ENCODE measurements at regions not wholly inside any gene's neighbourhood (a gene's known extent, or its start where the extent isn't known, plus 50 kb on each side); places are given as distances from the start of the nearest gene placed in this dataset.

- DNase-seq (no peak), ATAC-seq (ENCODE audit: poor library complexity) (no peak)
- H3K36me3 Mint-ChIP-seq (ENCODE audit: low read depth), result no peaks in the 10 kb centered on the region
- no peak for TF ChIP-seq CTCF (IDR thresholded peaks at IDR 0.05)
- H3K27ac ChIP-seq (ENCODE audit: low read depth in 1 of 2, low read length in 2 of 2), result no peak overlapping the region
- H3K27me3 ChIP-seq (ENCODE audit: control insufficient read depth in 1 of 2, insufficient read depth in 2 of 2, low read length in 2 of 2), result no peaks in the 10 kb centered on the region
- H3K4me1 ChIP-seq (ENCODE audit: insufficient read depth, low read length), result no peaks in the 10 kb centered on the region
- peaks cover 3% of the 10 kb centered on the region for H3K9me3 Mint-ChIP-seq
- no peak overlapping the region for H3K4me3 ChIP-seq (ENCODE audit: low read length)
- H3K27me3 Mint-ChIP-seq, result no peaks in the 10 kb centered on the region
- ChIA-PET CTCF (no interaction called here), POLR2A (no interaction called here)
- no peak overlapping the region for H3K4me3 Mint-ChIP-seq
- no peak overlapping the region for H3K27ac Mint-ChIP-seq
- H3K36me3 ChIP-seq (ENCODE audit: insufficient read depth, low read length), result no peaks in the 10 kb centered on the region
- H3K4me1 Mint-ChIP-seq (ENCODE audit: low read depth), result no peaks in the 10 kb centered on the region
- intact Hi-C loops (cut with DNase I, micrococcal nuclease), result no loop called here
- no peaks in the 10 kb centered on the region for H3K9me3 ChIP-seq (ENCODE audit: control insufficient read depth in 1 of 2, insufficient read depth in 1 of 2, low read length in 2 of 2)
Measured at GRCh38 chr3:117252651-117253050, 543.1 kb downstream of the TUSC7 start.

GRCh38 chr3:117253636-117254035, 544.1 kb downstream of the TUSC7 start:
- H3K27me3 ChIP-seq (ENCODE audit: control insufficient read depth in 1 of 2, insufficient read depth in 2 of 2, low read length in 2 of 2), result no peaks in the 10 kb centered on the region
- H3K27me3 Mint-ChIP-seq, result no peaks in the 10 kb centered on the region
- H3K27ac ChIP-seq (ENCODE audit: low read depth in 1 of 2, low read length in 2 of 2), result no peak overlapping the region
- no peaks in the 10 kb centered on the region for H3K9me3 ChIP-seq (ENCODE audit: control insufficient read depth in 1 of 2, insufficient read depth in 1 of 2, low read length in 2 of 2)
- no peaks in the 10 kb centered on the region for H3K36me3 ChIP-seq (ENCODE audit: insufficient read depth, low read length)
- no peaks in the 10 kb centered on the region for H3K9me3 Mint-ChIP-seq
- ChIA-PET POLR2A (no interaction called here), CTCF (no interaction called here)
- no peak overlapping the region for H3K4me3 Mint-ChIP-seq
- intact Hi-C loops (cut with DNase I, micrococcal nuclease), result no loop called here
- H3K36me3 Mint-ChIP-seq (ENCODE audit: low read depth), result no peaks in the 10 kb centered on the region
- TF ChIP-seq CTCF (IDR thresholded peaks at IDR 0.05), result no peak
- ATAC-seq (ENCODE audit: poor library complexity) (no peak), DNase-seq (no peak)
- no peaks in the 10 kb centered on the region for H3K4me1 Mint-ChIP-seq (ENCODE audit: low read depth)
- no peaks in the 10 kb centered on the region for H3K4me1 ChIP-seq (ENCODE audit: insufficient read depth, low read length)
- H3K27ac Mint-ChIP-seq, result no peak overlapping the region
- H3K4me3 ChIP-seq (ENCODE audit: low read length), result no peak overlapping the region

GRCh38 chr3:117254985-117255384, 545.4 kb downstream of the TUSC7 start:
- Mint-ChIP-seq H3K9me3 (no peaks in the 10 kb centered on the region), H3K27ac (no peak overlapping the region), H3K4me3 (no peak overlapping the region), H3K4me1 (ENCODE audit: low read depth) (no peaks in the 10 kb centered on the region), H3K27me3 (no peaks in the 10 kb centered on the region), H3K36me3 (ENCODE audit: low read depth) (no peaks in the 10 kb centered on the region)
- no peak for TF ChIP-seq CTCF (IDR thresholded peaks at IDR 0.05)
- ATAC-seq (ENCODE audit: poor library complexity) (no peak), DNase-seq (no peak)
- Histone ChIP-seq H3K27ac (ENCODE audit: low read depth in 1 of 2, low read length in 2 of 2) (no peak overlapping the region), H3K36me3 (ENCODE audit: insufficient read depth, low read length) (no peaks in the 10 kb centered on the region), H3K4me1 (ENCODE audit: insufficient read depth, low read length) (no peaks in the 10 kb centered on the region), H3K9me3 (ENCODE audit: control insufficient read depth in 1 of 2, insufficient read depth in 1 of 2, low read length in 2 of 2) (no peaks in the 10 kb centered on the region), H3K4me3 (ENCODE audit: low read length) (no peak overlapping the region), H3K27me3 (ENCODE audit: control insufficient read depth in 1 of 2, insufficient read depth in 2 of 2, low read length in 2 of 2) (no peaks in the 10 kb centered on the region)
- ChIA-PET CTCF (no interaction called here), POLR2A (no interaction called here)
- intact Hi-C loops (cut with DNase I, micrococcal nuclease), result no loop called here

All from CD4-positive, alpha-beta T cell (primary cell).